ENCODE measurements at regions not wholly inside any gene's neighbourhood (a gene's known extent, or its start where the extent isn't known, plus 50 kb on each side); places are given as distances from the start of the nearest gene placed in this dataset.

GRCh38 chr14:104356020-104356737 lies 217.8 kb downstream of the KIF26A start:
- no peak for DNase-seq (ENCODE audit: low read depth)

- DNase-seq (ENCODE audit: low read depth), result no peak
Observed at GRCh38 chr14:104356738-104357688, 218.6 kb downstream of the KIF26A start.

- no peak for DNase-seq (ENCODE audit: low read depth)
Observed at GRCh38 chr14:104357689-104358527, 219.5 kb downstream of the KIF26A start.

- no peak for DNase-seq (ENCODE audit: low read depth)
Observed at GRCh38 chr14:104358528-104359300, 220.3 kb downstream of the KIF26A start.

- DNase-seq (ENCODE audit: low read depth), result no peak
Observed at GRCh38 chr14:104359301-104359968, 220.1 kb upstream of the C14orf180 start.

GRCh38 chr14:104359969-104360442 lies 219.6 kb upstream of the C14orf180 start:
- no peak for DNase-seq (ENCODE audit: low read depth)

- DNase-seq (ENCODE audit: low read depth), result no peak
Observed at GRCh38 chr14:104360501-104360900, 219.1 kb upstream of the C14orf180 start.

GRCh38 chr14:104361101-104361591 lies 218.4 kb upstream of the C14orf180 start:
- no peak for DNase-seq (ENCODE audit: low read depth)

GRCh38 chr14:104361921-104362681 lies 217.5 kb upstream of the C14orf180 start:
- no peak for DNase-seq (ENCODE audit: low read depth)

GRCh38 chr14:104362761-104363605 lies 216.6 kb upstream of the C14orf180 start:
- DNase-seq (ENCODE audit: low read depth), result no peak

GRCh38 chr14:104363891-104364760 lies 215.4 kb upstream of the C14orf180 start:
- no peak for DNase-seq (ENCODE audit: low read depth)

GRCh38 chr14:104364830-104365229 lies 214.7 kb upstream of the C14orf180 start:
- no peak for DNase-seq (ENCODE audit: low read depth)

GRCh38 chr14:104366931-104367865 lies 212.4 kb upstream of the C14orf180 start:
- DNase-seq (ENCODE audit: low read depth), result no peak

GRCh38 chr14:104367866-104368750 lies 211.5 kb upstream of the C14orf180 start:
- DNase-seq (ENCODE audit: low read depth), result no peak

- DNase-seq (ENCODE audit: low read depth), result no peak
Observed at GRCh38 chr14:104368751-104369100, 210.8 kb upstream of the C14orf180 start.

- no peak for DNase-seq (ENCODE audit: low read depth)
Observed at GRCh38 chr14:104369208-104369607, 210.4 kb upstream of the C14orf180 start.
